ENCODE measurements at regions not wholly inside any gene's neighbourhood (a gene's known extent, or its start where the extent isn't known, plus 50 kb on each side); places are given as distances from the start of the nearest gene placed in this dataset.

DNA sequence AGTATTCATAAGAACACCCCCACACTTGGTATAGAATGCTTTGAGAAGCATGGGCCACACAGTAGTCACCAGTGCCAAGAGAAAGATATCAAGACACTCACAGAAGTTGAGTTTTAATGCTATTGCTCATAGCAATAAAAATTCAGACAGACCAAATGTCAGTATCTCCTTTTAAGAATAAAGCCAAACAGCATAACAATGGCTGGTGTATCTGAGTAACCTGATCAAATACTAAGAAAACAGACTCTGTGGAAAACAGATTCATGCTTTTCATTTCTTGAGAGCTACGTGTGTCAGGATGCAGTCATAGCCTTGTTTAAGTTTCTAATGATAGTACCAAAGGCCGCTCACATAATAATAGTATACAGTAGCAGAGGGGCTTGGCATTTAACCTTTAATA lies 778.5 kb downstream of the MECOM start:
- no peak for DNase-seq

GRCh38 chr3:168884353-168884903 lies 779.1 kb downstream of the MECOM start:
- DNase-seq = no peak

DNA sequence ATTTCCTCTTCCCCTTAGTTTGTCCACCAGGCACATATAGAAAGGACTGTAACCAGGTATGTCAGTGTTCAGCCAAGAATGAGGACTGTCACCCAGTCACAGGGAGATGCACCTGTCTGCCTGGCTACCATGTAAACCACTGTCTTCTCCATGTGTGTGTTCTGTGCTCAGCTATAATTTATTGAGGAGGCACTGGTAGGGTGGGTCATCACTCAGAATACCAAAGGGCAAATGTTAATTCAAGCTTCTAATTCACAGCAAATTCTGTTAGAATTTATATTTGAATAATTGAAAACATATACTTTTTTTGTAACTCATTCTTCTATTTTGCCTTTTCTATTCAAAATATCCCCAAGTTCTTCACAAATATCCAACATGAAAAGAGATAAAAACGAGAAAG lies 780.4 kb downstream of the MECOM start:
- DNase-seq = no peak

DNA sequence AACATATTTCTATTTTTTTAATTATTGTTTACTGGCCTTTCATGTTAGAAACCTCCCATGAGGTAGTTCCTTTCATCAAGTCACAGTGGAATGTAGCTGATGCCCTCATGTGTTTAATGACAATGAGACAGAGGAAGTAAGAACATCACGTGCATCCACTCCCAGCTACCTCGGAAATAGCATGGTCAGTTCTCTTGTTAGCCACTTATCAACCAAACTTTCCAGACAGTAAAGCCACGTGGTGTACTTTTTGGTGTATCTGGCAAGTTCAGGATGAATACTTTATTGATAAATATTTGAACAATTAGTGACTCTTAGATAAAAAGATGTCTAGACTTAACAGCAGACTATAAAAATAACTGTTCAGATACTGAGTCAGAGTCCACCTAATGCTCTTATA lies 781.7 kb downstream of the MECOM start:
- no peak for DNase-seq

- no peak for DNase-seq
Measured at GRCh38 chr3:168878655-168879054, 782.9 kb upstream of the GOLIM4 start.

DNA sequence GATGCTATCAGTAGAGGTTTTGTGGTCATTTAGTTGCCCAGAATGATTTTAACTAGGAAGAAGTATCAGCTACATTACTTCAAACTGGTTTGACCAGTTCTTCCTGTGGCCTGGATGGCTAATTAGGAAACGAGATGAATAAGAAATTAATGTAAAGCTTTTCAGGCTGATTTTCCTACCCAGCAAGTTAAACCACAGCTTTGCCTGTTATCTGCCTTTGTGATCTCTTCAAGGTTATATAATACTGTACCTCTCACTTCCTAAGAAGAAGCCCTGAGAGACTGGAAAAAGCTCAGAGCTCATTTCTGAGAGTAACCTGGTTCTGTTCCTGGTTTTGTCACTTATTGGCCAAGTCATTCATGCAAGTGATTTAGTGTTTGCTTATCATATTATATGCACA lies 782.2 kb upstream of the GOLIM4 start:
- no peak for DNase-seq

DNA sequence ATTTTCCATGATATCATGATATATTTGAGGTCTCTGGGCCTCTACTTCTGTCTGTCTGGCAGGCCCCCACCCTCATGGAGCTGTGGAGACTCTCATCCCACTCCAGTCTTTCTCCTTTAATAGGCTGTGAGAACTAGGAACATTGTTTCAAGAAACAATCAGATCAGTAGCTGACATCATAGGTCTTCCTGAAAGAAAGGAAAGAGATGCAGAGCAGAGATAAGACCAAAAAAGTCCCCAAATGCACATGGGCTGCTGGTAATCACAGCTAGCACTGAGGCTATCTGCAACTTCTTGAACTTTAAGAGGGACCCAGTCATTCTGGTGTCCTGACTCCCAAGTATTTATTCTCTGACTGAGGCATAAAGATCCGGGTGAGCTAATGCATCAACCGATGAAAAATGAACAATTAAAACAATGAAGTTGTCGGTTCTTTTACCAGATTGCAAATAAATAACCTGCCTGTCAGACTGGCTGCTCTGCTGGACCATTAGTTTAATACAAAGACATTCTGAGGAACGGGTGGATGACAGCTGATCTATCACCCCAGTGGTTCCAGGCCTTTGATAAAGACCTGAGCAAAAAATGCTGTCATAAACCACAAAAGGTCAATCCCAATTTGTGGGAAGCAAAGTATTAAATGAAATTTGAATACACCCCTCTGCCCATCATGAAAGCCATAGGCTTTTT lies 780.8 kb upstream of the GOLIM4 start:
- no peak for DNase-seq

DNA sequence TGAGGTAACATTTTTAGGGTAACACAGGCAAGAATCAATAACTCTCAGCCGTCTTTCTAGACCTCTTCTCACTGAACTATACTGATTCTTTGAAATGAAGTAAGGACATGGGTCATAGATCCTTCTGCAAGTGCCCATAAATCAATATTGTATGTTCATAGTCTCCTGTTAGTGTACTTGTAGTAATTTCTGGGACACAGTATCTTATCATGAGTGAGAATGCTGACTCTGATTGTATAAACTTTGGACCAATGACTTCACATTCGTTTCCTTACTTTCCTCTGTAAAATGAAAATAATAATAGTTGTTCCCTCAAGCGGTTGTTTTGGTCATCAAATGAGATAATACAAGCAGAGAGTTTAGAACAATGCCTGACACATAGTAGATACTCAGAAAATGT lies 777.1 kb upstream of the GOLIM4 start:
- no peak for DNase-seq

DNA sequence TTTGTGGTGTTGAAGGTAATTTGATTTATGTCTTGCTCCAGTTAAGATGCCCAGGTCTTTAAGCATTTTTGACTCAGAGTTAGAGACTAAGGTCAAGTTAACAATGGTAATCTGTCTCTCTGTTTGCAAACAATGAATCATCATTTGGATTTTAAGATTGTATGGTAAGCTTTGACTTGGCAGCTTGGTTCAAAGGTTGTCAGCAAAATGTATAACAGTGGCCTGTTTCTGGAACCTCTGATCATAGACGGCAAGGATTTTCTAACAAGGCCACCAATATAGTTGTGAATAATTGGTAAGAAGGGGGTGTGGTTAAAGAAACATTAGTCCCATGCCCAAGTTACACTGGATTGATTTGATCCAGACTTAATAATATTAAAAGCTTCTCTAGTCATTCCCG lies 775.2 kb upstream of the GOLIM4 start:
- no peak for DNase-seq

- DNase-seq = no peak
Measured at GRCh38 chr3:168865022-168865551, 769.4 kb upstream of the GOLIM4 start.

GRCh38 chr3:168864107-168865021 lies 768.6 kb upstream of the GOLIM4 start:
- no peak for DNase-seq

- no peak for DNase-seq
Measured at GRCh38 chr3:168863561-168863960, 767.8 kb upstream of the GOLIM4 start.

- no peak for DNase-seq
Measured at GRCh38 chr3:168862466-168862865, 766.7 kb upstream of the GOLIM4 start.

DNA sequence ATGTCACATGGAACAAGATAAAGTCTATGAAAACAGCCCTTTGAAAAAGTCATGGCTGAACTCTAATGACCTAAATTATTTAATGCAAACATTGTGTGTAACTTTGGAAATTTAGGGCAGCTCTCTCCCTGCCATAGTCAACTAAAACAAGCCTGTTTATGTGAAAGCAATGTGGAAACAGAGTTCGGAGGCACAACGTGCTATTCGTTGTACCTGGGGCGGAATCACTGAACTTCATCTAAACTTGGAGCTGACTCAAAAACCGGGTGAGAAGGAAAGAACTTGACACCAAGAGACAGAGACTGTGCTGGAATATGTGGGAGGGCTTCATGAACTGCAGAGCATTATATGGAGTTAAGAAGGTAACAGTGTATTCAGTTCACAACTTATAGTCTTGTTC lies 764.9 kb upstream of the GOLIM4 start:
- DNase-seq = no peak

DNA sequence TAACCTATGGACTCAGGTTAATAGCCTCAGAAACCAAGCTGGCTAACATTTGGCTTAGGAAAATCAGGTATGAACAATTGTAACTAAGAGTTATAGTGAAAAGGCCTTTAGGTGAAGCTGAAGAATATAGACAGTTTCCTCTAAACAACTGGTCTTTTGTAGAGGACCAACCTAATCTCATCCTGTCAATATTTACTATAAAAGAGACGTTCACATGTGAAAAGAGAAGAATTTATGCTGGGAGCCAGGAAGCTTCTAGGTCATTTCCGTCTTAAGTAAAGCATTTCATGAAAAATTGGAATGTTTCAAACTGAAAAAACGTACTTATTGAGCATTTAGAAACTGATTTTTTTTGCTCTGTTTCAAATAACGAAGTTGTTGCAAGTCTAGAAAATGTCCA lies 764.3 kb upstream of the GOLIM4 start:
- DNase-seq = no peak

- no peak for DNase-seq
Measured at GRCh38 chr3:168859574-168859973, 763.9 kb upstream of the GOLIM4 start.

DNA sequence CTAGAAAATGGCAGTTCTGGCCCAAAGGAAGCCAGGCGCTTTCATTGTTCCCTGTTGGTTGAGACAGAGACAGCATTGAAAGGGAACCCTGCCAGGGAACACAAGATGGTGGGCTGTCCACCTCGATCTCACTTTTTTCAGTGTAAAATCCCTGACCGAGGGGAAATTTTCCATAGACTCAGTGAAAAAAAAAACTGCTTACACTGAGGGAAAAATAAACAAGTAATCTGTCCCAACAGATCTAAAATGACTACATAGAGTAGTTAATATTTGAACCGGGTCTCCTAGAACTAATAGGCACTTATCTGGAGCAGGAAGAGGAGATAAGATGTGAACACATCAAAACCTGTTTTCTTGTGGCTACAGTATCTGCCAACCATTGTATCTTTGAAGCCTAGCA lies 763.4 kb upstream of the GOLIM4 start:
- DNase-seq = no peak

- DNase-seq = no peak
Measured at GRCh38 chr3:168858327-168858726, 762.6 kb upstream of the GOLIM4 start.

- no peak for DNase-seq
Measured at GRCh38 chr3:168850109-168850508, 754.4 kb upstream of the GOLIM4 start.

- DNase-seq = no peak
Measured at GRCh38 chr3:168847291-168847883, 751.7 kb upstream of the GOLIM4 start.

DNA sequence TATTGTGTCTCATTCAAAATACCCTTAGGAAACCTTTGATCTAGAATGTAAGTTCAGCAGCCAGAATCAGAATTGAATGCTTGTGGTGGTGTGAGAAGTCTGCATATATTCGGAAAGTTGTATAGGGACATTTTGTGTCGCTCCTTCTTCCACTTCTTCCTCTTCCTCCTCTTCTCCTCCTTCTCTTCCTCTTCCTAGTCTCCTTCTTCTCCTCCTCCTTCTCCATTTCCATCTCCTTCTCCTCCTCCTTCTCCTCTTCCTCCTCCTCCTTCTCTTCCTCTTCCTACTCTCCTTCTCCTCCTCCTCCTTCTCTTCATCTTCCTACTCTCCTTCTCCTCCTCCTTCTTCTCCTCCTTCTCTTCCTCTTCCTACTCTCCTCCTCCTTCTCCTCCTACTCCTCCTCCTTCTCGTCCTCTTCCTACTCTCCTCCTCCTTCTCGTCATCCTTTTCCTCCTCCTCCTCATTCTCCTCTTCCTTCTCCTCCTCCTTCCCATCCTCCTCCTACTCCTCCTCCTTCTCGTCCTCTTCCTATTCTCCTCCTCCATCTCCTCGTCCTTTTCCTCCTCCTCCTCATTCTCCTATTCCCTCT lies 749.3 kb upstream of the GOLIM4 start:
- no peak for DNase-seq

GRCh38 chr3:168844472-168844871 lies 748.7 kb upstream of the GOLIM4 start:
- DNase-seq = no peak

DNA sequence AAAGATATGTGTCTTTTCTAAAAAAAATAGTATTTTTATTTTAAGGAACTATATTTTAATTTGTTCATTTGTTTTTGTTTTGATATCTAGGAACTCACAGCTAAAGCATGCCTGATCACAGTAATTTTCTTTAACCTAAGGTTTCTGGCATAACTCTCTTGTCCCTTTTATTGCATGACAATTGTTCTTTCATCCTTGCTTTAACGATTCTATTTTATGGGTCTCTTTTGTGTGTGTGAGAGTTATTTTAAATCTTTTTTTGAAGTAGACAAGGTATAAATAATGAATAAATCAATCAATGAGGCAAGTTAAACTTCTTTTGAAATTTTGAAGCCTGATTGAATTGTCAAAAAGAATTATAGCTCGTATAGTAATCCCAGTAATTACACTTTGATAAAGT lies 747.8 kb upstream of the GOLIM4 start:
- DNase-seq = no peak
